GM18502 (cell line): ENCODE measurements at regions not wholly inside any gene's neighbourhood (a gene's known extent, or its start where the extent isn't known, plus 50 kb on each side); places are given as distances from the start of the nearest gene placed in this dataset.
"Not testable (repeated sequence)": the region's sequence is repeated elsewhere in the genome, so short reads cannot be mapped to it uniquely, and the experiment has no call there.

ENCODE experiments used
- ATAC-seq: cut with Tn5 transposase; IDR thresholded peaks from one replicate; pipeline ENCODE4 v1.9.1; 2021; ENCODE audit warnings: mild to moderate bottlenecking; ENCODE audit not compliant: unreplicated experiment, poor library complexity

DNA sequence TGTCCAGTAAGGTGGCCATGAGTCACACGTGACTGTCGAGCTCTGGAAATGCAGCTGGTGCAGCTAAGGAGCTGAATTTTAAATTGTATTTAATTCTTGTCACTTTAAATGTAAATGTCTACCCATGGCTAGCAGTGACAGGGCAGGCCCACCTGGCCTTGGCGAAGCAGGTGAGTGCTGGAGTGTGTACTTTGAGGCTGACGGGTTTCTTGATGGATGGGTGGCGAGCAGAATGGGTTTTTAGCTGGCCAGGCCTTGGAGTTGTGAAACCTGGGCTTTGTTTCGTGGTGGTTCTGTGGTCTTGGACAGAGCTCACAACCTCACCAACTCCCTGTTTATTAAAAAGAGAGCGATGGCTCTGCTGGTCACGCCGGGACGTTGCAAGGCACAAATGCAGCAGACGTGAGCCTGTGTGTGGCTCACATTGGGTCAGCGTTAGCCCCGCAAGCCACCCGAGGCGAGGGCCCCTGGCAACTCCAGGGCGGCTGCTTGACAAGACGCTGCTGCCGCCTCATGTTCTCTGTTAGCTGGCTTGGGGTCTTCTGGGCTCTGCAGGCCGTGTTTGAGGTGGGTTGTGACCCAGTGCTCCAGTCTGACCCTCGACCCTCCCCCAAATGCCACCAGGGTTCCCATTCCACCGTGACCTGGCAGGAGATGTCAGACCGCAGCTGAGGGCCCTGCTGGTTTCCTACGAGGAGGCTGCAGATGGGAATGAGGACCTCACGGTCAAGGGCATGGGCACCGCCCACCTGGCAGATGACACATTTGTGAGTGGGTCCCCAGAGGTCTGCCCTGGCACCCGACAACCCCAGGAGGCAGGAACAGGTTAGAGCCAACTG is 184.1 kb upstream of the ZNF469 start:
- ATAC-seq, result not testable (repeated sequence)

DNA sequence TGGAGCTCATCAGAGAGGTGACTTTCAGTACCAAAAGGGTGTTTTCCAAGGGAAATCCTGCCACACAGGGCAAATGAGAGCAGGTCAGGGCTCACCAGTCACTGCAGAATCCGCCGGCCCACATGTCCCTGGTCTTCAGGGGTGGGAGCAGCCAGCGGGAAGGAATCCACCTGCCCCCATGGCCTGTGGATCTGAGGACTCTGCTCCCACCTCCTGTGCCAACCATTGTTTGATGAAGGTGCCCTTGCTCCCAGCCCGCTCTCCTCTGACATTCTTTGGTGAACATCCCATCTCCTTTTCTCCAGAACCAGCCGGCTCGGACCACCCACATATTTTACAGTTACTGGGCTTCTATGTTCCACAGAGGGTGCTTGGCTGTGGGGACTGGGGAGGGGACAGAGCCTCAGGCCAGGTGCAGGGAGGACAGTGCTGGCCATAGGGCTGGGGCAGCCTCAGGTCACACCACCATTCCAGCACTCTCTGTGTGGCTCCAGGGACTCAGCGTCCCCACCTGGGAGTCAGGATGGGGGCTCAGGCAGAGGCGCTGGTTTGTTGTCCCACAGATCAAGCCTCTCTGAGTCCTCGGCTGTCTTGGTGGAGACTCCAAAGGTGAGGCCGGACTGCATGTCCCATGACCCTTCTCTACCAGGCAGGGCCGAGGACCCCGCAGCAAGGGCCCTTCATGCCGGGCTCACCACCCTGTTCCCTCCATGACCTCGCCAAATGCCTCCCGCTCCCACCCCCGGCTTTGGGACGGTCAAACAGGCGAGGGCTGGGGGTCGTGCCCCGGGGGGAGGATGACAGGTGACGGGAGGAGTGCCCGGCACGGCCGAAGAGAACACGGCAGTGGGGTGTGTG is 183.2 kb upstream of the ZNF469 start:
- ATAC-seq, result not testable (repeated sequence)

- ATAC-seq, result not testable (repeated sequence)
Observed at GRCh38 chr16:88200154-88200895, 182.4 kb upstream of the ZNF469 start.

- ATAC-seq, result no peak
Observed at GRCh38 chr16:88200896-88201185, 181.9 kb upstream of the ZNF469 start.

DNA sequence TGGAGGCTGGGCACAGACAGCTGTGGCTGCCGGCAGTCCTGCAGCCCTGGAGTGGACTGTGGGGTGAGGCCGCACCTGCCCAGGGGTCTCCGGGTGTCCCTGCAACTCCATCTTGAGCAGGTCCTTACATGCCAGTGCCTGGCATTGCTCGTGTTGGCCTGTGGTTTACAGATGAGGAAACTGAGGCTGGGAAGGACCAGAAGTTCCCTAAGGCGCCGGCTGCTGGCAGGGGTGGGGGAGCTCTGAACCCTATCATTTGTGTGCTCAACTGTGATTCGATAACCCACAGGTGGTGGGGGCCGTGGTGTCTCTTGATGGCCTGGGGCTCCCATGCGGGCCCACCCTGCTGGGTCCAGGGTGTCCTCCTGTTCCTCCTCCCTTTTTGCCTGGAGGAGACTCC is 181.1 kb upstream of the ZNF469 start:
- ATAC-seq, result not testable (repeated sequence)

- ATAC-seq, result no peak
Observed at GRCh38 chr16:88202207-88202745, 180.5 kb upstream of the ZNF469 start.

- ATAC-seq, result not testable (repeated sequence)
Observed at GRCh38 chr16:88202856-88203681, 179.7 kb upstream of the ZNF469 start.

DNA sequence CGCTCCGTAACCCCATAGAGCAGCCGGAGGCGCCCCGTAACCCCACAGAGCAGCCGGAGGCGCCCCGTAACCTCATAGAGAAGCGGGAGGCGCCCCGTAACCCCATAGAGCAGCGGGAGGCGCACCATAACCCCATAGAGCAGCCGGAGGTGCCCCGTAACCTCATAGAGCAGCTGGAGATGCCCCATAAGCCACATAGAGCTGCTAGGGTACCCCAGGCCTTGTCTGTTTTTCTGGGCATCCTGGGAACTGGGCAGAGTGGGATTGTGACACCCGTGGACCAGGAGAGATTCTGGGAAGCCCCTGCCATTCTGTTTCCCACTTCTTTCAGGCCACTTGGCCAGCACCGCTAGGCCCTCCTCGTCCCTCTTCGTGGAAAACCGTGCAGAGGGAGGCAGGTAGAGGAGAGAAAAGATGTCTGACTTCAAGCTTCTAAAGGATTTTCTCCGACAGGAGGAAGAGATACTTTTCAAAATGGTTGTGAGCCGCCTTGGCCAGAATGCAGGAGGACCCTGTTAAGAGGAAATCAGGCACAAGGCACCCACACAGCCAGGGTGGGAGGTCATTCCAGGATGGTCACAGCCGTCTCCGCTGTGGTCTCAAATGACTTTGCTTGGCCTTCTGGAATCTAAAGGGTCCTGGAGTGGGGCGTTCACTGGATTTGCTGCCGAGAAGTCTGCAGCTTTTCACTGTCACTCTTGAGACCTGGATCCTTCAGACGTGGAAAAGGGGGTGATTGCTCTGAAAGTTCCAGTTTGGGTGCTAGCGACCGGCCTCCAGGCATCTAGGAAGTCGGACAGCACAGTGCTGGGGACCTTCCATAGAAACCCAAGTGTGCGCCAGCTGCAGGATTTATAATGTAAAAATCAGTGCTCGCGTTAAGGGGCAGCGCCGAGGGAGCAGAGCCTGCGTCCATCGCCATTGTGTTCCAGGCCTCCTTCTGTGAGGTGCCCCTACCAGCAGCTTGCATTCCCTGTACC is 178.3 kb upstream of the ZNF469 start:
- not testable (repeated sequence) for ATAC-seq

DNA sequence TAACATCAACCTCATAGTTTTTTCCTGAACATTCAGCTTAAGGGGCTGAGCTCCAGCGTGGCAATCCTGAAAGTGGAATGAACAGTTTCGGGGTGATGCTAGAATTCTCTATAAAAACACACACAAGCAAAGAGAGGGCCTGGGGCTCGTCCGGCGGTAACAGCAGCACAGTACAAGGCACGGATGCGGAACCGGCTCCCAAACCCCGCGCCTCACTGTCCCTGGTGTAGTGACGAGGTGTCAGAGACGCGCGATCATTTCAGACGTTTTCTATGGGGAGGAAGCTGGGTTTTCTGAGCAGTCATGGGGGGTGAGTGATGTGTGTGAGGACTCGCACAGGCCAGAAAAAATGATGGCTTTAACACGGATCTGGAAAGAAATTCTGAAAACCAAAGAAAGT is 177.3 kb upstream of the ZNF469 start:
- ATAC-seq, result not testable (repeated sequence)

GRCh38 chr16:88206006-88206405 is 176.8 kb upstream of the ZNF469 start:
- not testable (repeated sequence) for ATAC-seq

DNA sequence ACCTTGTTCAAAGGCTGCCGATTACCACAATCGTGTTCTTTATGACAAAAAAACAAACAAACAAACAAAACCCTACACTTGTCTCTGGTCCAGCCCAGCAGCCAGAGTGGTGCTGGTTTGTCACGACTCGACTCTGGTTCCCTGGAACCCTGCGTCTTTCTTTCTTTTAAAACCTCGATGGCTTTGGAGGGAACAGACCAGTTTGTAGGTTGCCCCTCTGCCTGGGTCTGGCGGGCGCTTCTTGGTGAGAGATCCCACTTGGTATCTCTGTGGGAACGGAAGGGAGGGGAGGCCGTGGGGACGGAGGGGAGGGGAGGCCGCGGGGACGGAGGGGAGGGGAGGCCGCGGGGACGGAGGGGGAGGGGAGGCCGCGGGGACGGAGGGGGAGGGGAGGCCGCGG is 176.2 kb upstream of the ZNF469 start:
- ATAC-seq, result not testable (repeated sequence)

DNA sequence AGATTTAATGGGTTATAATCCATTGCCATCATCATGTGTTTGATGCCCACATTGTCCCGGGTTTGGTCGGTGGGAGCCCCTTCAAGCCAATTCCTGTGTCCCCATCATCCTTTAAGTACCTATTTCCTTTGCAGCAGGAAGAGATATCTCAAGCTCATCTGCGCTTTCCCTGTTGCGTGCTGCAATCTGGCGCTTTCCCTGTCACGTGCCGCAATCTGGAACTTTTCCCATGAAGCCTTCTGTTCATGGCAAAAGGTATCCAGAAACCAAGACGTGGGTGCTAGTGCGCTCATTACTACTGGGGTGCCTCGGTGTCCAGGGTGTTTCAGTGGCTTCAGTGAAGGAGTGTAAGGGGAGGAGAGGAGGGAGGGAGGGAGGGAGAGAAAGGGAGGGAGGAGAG is 174.6 kb upstream of the ZNF469 start:
- no peak for ATAC-seq

- ATAC-seq, result not testable (repeated sequence)
Observed at GRCh38 chr16:88208776-88209175, 174.0 kb upstream of the ZNF469 start.

DNA sequence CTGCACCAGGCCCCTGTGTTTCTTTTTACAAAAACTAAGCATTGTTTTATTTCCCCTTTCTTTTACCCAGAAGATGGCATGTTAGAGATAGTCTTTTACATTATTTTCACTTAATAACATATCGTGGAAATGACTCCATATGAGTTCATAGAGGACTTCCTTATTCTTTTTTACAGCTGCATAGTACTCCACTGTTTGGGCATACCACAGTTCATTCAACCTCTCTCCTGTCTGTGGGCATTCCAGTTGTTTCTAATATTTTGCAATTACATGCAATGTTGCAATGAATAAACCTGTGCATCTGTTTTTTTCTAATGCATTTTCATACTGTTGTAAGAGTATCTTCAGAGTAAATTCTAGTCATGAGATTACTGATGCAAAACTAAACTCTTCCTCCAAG is 173.2 kb upstream of the ZNF469 start:
- ATAC-seq, result not testable (repeated sequence)

DNA sequence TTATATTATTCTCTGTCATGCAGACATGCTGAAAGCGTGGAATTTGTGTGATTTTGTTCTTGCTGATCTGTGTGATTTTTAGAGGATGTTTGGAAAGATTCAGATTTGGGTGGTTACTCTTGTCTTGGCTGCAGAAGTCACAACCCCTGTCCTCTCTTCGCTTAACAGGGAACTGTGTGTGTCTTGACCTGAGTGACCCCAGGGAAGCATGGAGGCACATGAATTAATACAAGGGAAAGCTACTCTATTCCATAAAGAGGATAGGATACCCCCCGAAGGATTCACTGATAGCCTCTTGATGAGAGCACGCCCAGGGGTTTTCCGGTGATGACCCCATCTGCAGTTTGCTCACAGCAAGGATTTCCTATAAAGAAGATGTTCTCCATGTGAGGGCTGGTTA is 168.8 kb upstream of the ZNF469 start:
- not testable (repeated sequence) for ATAC-seq

GRCh38 chr16:88221001-88221761 is 161.6 kb upstream of the ZNF469 start:
- not testable (repeated sequence) for ATAC-seq

- not testable (repeated sequence) for ATAC-seq
Observed at GRCh38 chr16:88223696-88224095, 159.1 kb upstream of the ZNF469 start.
